NOMO-1 treated with dmso at 0.1 percent for 144 hours (cell line): ENCODE measurements at regions not wholly inside any gene's neighbourhood (a gene's known extent, or its start where the extent isn't known, plus 50 kb on each side); places are given as distances from the start of the nearest gene placed in this dataset.
"Not testable (repeated sequence)": the region's sequence is repeated elsewhere in the genome, so short reads cannot be mapped to it uniquely, and the experiment has no call there.

ENCODE experiments used
- DNase-seq: peaks from one replicate; lab custom pipeline; 2025; ENCODE audit not compliant: unreplicated experiment; lab: John Stamatoyannopoulos, UW

- DNase-seq = no peak
Measured at GRCh38 chr6:145077382-145077781, 657.9 kb downstream of the EPM2A start.

GRCh38 chr6:145080651-145081050 lies 654.7 kb downstream of the EPM2A start:
- DNase-seq = no peak

- no peak for DNase-seq
Measured at GRCh38 chr6:145081677-145082076, 653.6 kb downstream of the EPM2A start.

- DNase-seq = no peak
Measured at GRCh38 chr6:145082359-145082758, 653.0 kb downstream of the EPM2A start.

GRCh38 chr6:145086197-145086596 lies 649.1 kb downstream of the EPM2A start:
- DNase-seq = no peak

GRCh38 chr6:145087034-145087433 lies 648.3 kb downstream of the EPM2A start:
- DNase-seq = no peak

GRCh38 chr6:145090801-145091585 lies 644.3 kb downstream of the EPM2A start:
- DNase-seq = no peak

GRCh38 chr6:145091586-145092142 lies 643.7 kb downstream of the EPM2A start:
- DNase-seq = no peak

- no peak for DNase-seq
Measured at GRCh38 chr6:145092554-145092953, 642.8 kb downstream of the EPM2A start.

- no peak for DNase-seq
Measured at GRCh38 chr6:145093226-145093625, 642.1 kb downstream of the EPM2A start.

- no peak for DNase-seq
Measured at GRCh38 chr6:145096846-145097245, 638.5 kb downstream of the EPM2A start.

GRCh38 chr6:145098127-145098526 lies 637.2 kb downstream of the EPM2A start:
- DNase-seq = not testable (repeated sequence)

- no peak for DNase-seq
Measured at GRCh38 chr6:145099713-145100112, 635.6 kb downstream of the EPM2A start.

- no peak for DNase-seq
Measured at GRCh38 chr6:145110109-145110508, 625.2 kb downstream of the EPM2A start.

- DNase-seq = not testable (repeated sequence)
Measured at GRCh38 chr6:145111407-145111806, 623.9 kb downstream of the EPM2A start.

- DNase-seq = no peak
Measured at GRCh38 chr6:145112711-145113148, 622.6 kb downstream of the EPM2A start.

- DNase-seq = no peak
Measured at GRCh38 chr6:145115638-145116037, 619.7 kb downstream of the EPM2A start.

- no peak for DNase-seq
Measured at GRCh38 chr6:145116591-145117178, 618.6 kb downstream of the EPM2A start.

GRCh38 chr6:145118224-145118623 lies 617.1 kb downstream of the EPM2A start:
- no peak for DNase-seq

- no peak for DNase-seq
Measured at GRCh38 chr6:145119081-145119480, 616.2 kb downstream of the EPM2A start.

GRCh38 chr6:145132709-145133108 lies 602.6 kb downstream of the EPM2A start:
- no peak for DNase-seq

- DNase-seq = no peak
Measured at GRCh38 chr6:145135702-145136101, 599.6 kb downstream of the EPM2A start.
